Activated CD4-positive, alpha-beta T cell treated with anti-CD3 and anti-CD28 coated beads for 36 hours (primary cell): ENCODE measurements at regions not wholly inside any gene's neighbourhood (a gene's known extent, or its start where the extent isn't known, plus 50 kb on each side); places are given as distances from the start of the nearest gene placed in this dataset.

Experiments used
- ATAC-seq: fragments of 200-7000 bp; cut with Tn5 transposase; one replicate; pipeline ENCODE4 v1.10.0; 2021; ENCODE audit warnings: mild to moderate bottlenecking, moderate library complexity
- CTCF ChIA-PET: fragments of 350-600 bp; sonication (Branson Sonifier 250); formaldehyde crosslinking; loops from one replicate; lab custom pipeline; 2021; ENCODE audit warnings: antibody characterized with exemption; lab: Charles Lee
- POLR2A ChIA-PET: fragments of 350-600 bp; sonication (Branson Sonifier 250); formaldehyde crosslinking; loops from one replicate; lab custom pipeline; 2021; ENCODE audit warnings: antibody characterized with exemption, inconsistent platforms; lab: Charles Lee
- DNase-seq: peaks from one replicate; pipeline ENCODE4 v3.0.0-alpha.2; 2020
- H3K27ac Mint-ChIP-seq: one replicate; pipeline ENCODE4 v1.8.0; 2021; ENCODE audit warnings: mixed read lengths
- H3K27me3 Mint-ChIP-seq: one replicate; pipeline ENCODE4 v1.8.0; 2021; ENCODE audit warnings: mixed read lengths
- H3K36me3 Mint-ChIP-seq: one replicate; pipeline ENCODE4 v1.8.0; 2021; ENCODE audit warnings: low read depth, mixed read lengths
- H3K4me1 Mint-ChIP-seq: one replicate; pipeline ENCODE4 v1.8.0; 2021; ENCODE audit warnings: mixed read lengths
- H3K4me3 Mint-ChIP-seq: one replicate; pipeline ENCODE4 v1.8.0; 2021; ENCODE audit warnings: mild to moderate bottlenecking, moderate library complexity, mixed read lengths
- H3K9me3 Mint-ChIP-seq: one replicate; pipeline ENCODE4 v1.8.0; 2021; ENCODE audit warnings: low read depth, mixed read lengths
- intact Hi-C, 2 experiments: fragments of 100-400 bp; cut with DNase I in 1 of 2; cut with micrococcal nuclease in 1 of 2; formaldehyde crosslinking; loops; one replicate each; pipeline versions ENCODE4 v1.14.2 to v1.15.1; 2022 to 2024; cut with DNase I, micrococcal nuclease

DNA sequence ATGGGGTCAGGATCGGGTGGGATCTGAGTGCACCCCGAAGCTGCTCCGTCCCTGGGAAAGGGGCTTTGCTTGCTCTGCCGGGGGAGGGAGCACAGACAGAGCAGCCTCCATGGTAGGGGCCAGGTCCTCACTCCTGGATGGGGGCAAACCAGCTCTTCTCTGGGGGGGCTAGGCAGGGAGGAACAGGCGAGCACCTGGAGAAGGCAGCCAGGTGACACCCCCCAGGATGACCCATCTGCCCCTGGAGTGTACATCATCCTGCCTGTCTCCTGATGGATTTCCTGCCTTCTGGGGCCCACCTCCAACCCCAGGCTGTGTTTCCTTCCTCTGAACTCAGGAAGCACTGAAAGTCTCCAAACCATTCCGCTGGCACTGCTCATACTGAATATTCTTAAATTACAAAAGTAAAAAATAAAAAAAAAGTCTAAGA is 248.0 kb downstream of the RHOU start:
- no peaks in the 10 kb centered on the region for H3K4me1 Mint-ChIP-seq
- no peak overlapping the region for H3K27ac Mint-ChIP-seq
- intact Hi-C loops, result loop anchor here in 1 of 2 experiments (10.0 kb wide), 1 partner anchor 62 kb away; no protein-coding TSS in a partner anchor
- no peak for DNase-seq
- no peak overlapping the region for H3K4me3 Mint-ChIP-seq
- no peaks in the 10 kb centered on the region for H3K9me3 Mint-ChIP-seq
- no peaks in the 10 kb centered on the region for H3K36me3 Mint-ChIP-seq
- no peak for ATAC-seq
- no peaks in the 10 kb centered on the region for H3K27me3 Mint-ChIP-seq
- ChIA-PET POLR2A (no interaction called here), CTCF (interaction anchor here (0.7 to 1.5 kb wide), 2 partner anchors 25 to 244 kb away, joined by 3 to 4 read pairs; no protein-coding TSS in a partner anchor)

- no peak overlapping the region for H3K4me3 Mint-ChIP-seq
- no peaks in the 10 kb centered on the region for H3K36me3 Mint-ChIP-seq
- H3K27me3 Mint-ChIP-seq, result no peaks in the 10 kb centered on the region
- no peaks in the 10 kb centered on the region for H3K4me1 Mint-ChIP-seq
- ChIA-PET POLR2A (no interaction called here), CTCF (interaction anchor here (0.7 to 1.5 kb wide), 2 partner anchors 25 to 243 kb away, joined by 3 to 4 read pairs; no protein-coding TSS in a partner anchor)
- no peak for ATAC-seq
- no peak for DNase-seq
- H3K27ac Mint-ChIP-seq, result no peak overlapping the region
- intact Hi-C loops, result loop anchor here in 1 of 2 experiments (10.0 kb wide), 1 partner anchor 61 kb away; no protein-coding TSS in a partner anchor
- no peaks in the 10 kb centered on the region for H3K9me3 Mint-ChIP-seq
These were observed 248.4 kb downstream of the RHOU start for GRCh38 chr1:228983661-228984060.

- H3K4me3 Mint-ChIP-seq, result no peak overlapping the region
- H3K27ac Mint-ChIP-seq, result no peak overlapping the region
- ChIA-PET POLR2A (no interaction called here), CTCF (interaction anchor here (0.7 kb wide), 1 partner anchor 26 kb away, joined by 4 read pairs; no protein-coding TSS in a partner anchor)
- no peaks in the 10 kb centered on the region for H3K4me1 Mint-ChIP-seq
- H3K27me3 Mint-ChIP-seq, result no peaks in the 10 kb centered on the region
- DNase-seq (no peak), ATAC-seq (no peak)
- intact Hi-C loops, result loop anchor here in 1 of 2 experiments (10.0 kb wide), 1 partner anchor 61 kb away; no protein-coding TSS in a partner anchor
- H3K9me3 Mint-ChIP-seq, result no peaks in the 10 kb centered on the region
- H3K36me3 Mint-ChIP-seq, result no peaks in the 10 kb centered on the region
These were observed 248.8 kb downstream of the RHOU start for GRCh38 chr1:228984107-228984506.

DNA sequence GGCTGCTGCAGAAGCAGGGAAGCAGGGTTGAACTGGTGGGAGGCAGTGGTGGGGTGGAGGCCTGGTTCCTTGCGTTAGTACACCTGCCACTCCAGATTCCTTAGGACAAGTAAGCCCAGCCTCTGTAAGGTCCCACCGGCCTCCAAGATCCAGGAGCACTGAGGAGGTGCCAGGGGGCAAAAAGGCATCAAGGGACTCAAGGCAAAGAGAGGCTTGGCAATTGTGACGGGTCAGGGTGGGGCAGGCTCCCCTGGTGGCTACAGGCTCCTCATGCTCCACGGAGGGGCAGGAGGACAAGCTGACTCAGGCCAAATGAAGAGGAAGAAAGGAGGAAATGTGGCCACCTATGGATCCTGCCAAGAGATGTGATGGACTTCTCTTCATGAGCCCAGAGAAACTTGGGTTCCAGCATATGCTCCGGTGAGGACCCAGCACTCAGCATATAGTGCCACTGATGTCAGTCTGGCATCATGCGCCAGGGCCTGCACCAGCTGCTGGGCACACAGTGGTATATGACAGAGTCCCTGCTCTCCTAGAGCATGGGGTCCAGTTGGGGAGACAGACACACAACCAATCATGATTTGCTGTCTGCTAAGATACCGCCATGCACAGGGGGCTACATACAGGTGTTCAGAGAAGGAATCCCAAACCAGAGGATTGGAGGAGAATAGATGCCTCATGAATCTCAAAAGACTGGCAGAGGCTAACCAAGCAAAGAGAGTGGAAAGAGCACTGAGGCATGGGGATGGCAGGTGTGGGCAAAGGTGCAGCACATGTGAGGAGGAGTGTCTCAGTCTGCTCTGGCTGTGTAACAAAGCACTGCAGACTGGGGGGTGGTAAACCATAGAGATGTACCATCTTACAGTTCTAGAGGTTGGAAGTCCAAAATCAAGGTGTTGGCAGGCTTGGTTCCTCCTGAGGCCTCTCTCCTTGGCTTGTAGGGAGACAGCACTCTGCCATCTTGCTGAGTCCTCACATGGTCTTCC is 249.7 kb downstream of the RHOU start:
- Mint-ChIP-seq H3K9me3 (no peaks in the 10 kb centered on the region), H3K4me3 (no peak overlapping the region), H3K4me1 (no peaks in the 10 kb centered on the region), H3K27ac (no peak overlapping the region), H3K36me3 (no peaks in the 10 kb centered on the region), H3K27me3 (no peaks in the 10 kb centered on the region)
- POLR2A ChIA-PET, result no interaction called here
- CTCF ChIA-PET, result interaction anchor here (2.1 kb wide), 1 partner anchor 243 kb away, joined by 7 read pairs; no protein-coding TSS in a partner anchor
- DNase-seq (no peak), ATAC-seq (no peak)
- intact Hi-C loops, result loop anchor here in 1 of 2 experiments (10.0 kb wide), 1 partner anchor 60 kb away; no protein-coding TSS in a partner anchor

- Mint-ChIP-seq H3K4me3 (no peak overlapping the region), H3K27ac (no peak overlapping the region), H3K36me3 (no peaks in the 10 kb centered on the region), H3K27me3 (no peaks in the 10 kb centered on the region), H3K4me1 (peaks cover 3% of the 10 kb centered on the region), H3K9me3 (no peaks in the 10 kb centered on the region)
- DNase-seq, result no peak
- ChIA-PET POLR2A (no interaction called here), CTCF (interaction anchor here (0.7 to 2.1 kb wide), 2 partner anchors 242 to 633 kb away, joined by 3 to 7 read pairs; no protein-coding TSS in a partner anchor)
- intact Hi-C loops, result loop anchor here in 1 of 2 experiments (10.0 kb wide), 1 partner anchor 59 kb away; no protein-coding TSS in a partner anchor
- no peak for ATAC-seq
These were observed 250.4 kb downstream of the RHOU start for GRCh38 chr1:228985661-228986060.

- intact Hi-C loops, result loop anchor here in 1 of 2 experiments (10.0 kb wide), 1 partner anchor 59 kb away; no protein-coding TSS in a partner anchor
- Mint-ChIP-seq H3K27ac (no peak overlapping the region), H3K4me3 (no peak overlapping the region), H3K4me1 (peaks cover 3% of the 10 kb centered on the region), H3K27me3 (no peaks in the 10 kb centered on the region), H3K9me3 (no peaks in the 10 kb centered on the region), H3K36me3 (no peaks in the 10 kb centered on the region)
- ATAC-seq (no peak), DNase-seq (no peak)
- CTCF ChIA-PET, result interaction anchor here (0.7 to 2.1 kb wide), 2 partner anchors 241 to 632 kb away, joined by 3 to 7 read pairs; no protein-coding TSS in a partner anchor
- POLR2A ChIA-PET, result no interaction called here
These were observed 251.0 kb downstream of the RHOU start for GRCh38 chr1:228986093-228986904.

DNA sequence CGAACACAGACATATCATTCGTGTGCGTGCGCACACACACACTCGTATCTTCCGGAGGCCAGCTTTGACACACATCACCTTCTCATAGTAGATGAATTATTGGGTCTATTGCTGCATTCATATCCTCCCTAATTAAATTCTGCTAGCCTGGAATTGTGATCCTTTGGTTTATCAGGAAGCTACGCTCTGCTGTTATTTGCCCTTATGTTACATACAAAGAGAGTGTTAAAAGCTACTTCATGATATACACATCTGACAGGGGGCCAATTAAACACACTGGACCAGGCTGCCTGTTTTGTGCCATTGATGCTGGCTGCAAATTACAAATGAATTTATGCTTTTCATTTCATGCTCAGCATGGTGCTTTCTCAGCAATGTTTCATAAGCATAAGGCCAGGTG is 252.0 kb downstream of the RHOU start:
- H3K4me1 Mint-ChIP-seq, result peaks cover 3% of the 10 kb centered on the region
- intact Hi-C loops, result loop anchor here in 1 of 2 experiments (10.0 kb wide), 1 partner anchor 58 kb away; no protein-coding TSS in a partner anchor
- no peaks in the 10 kb centered on the region for H3K36me3 Mint-ChIP-seq
- ATAC-seq (no peak), DNase-seq (no peak)
- ChIA-PET POLR2A (no interaction called here), CTCF (interaction anchor here (0.6 to 2.1 kb wide), 2 partner anchors 141 to 240 kb away, joined by 3 to 7 read pairs; no protein-coding TSS in a partner anchor)
- no peak overlapping the region for H3K27ac Mint-ChIP-seq
- H3K27me3 Mint-ChIP-seq, result no peaks in the 10 kb centered on the region
- H3K9me3 Mint-ChIP-seq, result no peaks in the 10 kb centered on the region
- H3K4me3 Mint-ChIP-seq, result no peak overlapping the region

- H3K27me3 Mint-ChIP-seq, result no peaks in the 10 kb centered on the region
- H3K9me3 Mint-ChIP-seq, result no peaks in the 10 kb centered on the region
- no peak overlapping the region for H3K27ac Mint-ChIP-seq
- CTCF ChIA-PET, result interaction anchor here (0.7 kb wide), 1 partner anchor 267 kb away, joined by 3 read pairs; no protein-coding TSS in a partner anchor
- POLR2A ChIA-PET, result no interaction called here
- no peaks in the 10 kb centered on the region for H3K36me3 Mint-ChIP-seq
- no peak for DNase-seq
- intact Hi-C loops, result loop anchor here in 1 of 2 experiments (10.0 kb wide), 1 partner anchor 57 kb away; no protein-coding TSS in a partner anchor
- no peak overlapping the region for H3K4me3 Mint-ChIP-seq
- no peak for ATAC-seq
- H3K4me1 Mint-ChIP-seq, result peaks cover 3% of the 10 kb centered on the region
These were observed 252.6 kb downstream of the RHOU start for GRCh38 chr1:228987736-228988506.

DNA sequence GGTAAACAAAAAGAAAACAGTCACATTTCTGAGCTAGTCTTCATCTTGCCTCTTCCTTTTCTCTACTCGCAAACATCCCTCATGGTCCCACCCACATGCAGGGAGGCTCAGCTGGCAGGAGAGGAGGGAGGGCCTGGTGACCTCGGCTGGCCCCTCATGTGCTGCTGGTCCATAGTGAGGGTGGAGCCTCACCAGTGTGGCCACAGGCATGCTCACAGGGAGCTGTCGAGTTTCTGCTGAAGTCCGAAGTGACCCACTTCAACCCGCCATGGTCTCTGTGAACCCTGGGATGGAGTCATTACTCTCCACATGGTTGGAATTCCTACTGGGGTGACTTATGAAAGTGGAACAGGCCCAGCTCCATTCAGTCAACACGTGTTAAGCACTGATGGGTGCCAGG is 253.4 kb downstream of the RHOU start:
- H3K4me3 Mint-ChIP-seq, result no peak overlapping the region
- no peaks in the 10 kb centered on the region for H3K27me3 Mint-ChIP-seq
- no peaks in the 10 kb centered on the region for H3K36me3 Mint-ChIP-seq
- ATAC-seq, result no peak
- intact Hi-C loops, result loop anchor here in 1 of 2 experiments (10.0 kb wide), 1 partner anchor 56 kb away; no protein-coding TSS in a partner anchor
- ChIA-PET POLR2A (interaction anchor here (0.6 kb wide), 1 partner anchor 214 kb away, joined by 4 read pairs; no protein-coding TSS in a partner anchor), CTCF (interaction anchor here (0.6 to 1.5 kb wide), 3 partner anchors 10 to 327 kb away, joined by 3 to 4 read pairs (median 4); no protein-coding TSS in a partner anchor)
- peaks cover 3% of the 10 kb centered on the region for H3K4me1 Mint-ChIP-seq
- H3K9me3 Mint-ChIP-seq, result no peaks in the 10 kb centered on the region
- no peak for DNase-seq
- no peak overlapping the region for H3K27ac Mint-ChIP-seq

- DNase-seq, result no peak
These were observed 253.9 kb downstream of the RHOU start for GRCh38 chr1:228989176-228989575.

More at GRCh38 chr1:228989176-228989575, 253.9 kb downstream of the RHOU start:
- H3K27me3 Mint-ChIP-seq, result no peaks in the 10 kb centered on the region
- no peak overlapping the region for H3K27ac Mint-ChIP-seq
- POLR2A ChIA-PET, result interaction anchor here (0.6 kb wide), 1 partner anchor 213 kb away, joined by 4 read pairs; no protein-coding TSS in a partner anchor
- CTCF ChIA-PET, result interaction anchor here (0.6 to 1.5 kb wide), 2 partner anchors 10 to 327 kb away, joined by 4 read pairs; no protein-coding TSS in a partner anchor
- no peak overlapping the region for H3K4me3 Mint-ChIP-seq
- no peaks in the 10 kb centered on the region for H3K36me3 Mint-ChIP-seq
- no peak for ATAC-seq
- peaks cover 3% of the 10 kb centered on the region for H3K4me1 Mint-ChIP-seq
- intact Hi-C loops, result loop anchor here in 1 of 2 experiments (10.0 kb wide), 1 partner anchor 56 kb away; no protein-coding TSS in a partner anchor
- no peaks in the 10 kb centered on the region for H3K9me3 Mint-ChIP-seq
